ENCODE measurements at regions not wholly inside any gene's neighbourhood (a gene's known extent, or its start where the extent isn't known, plus 50 kb on each side); places are given as distances from the start of the nearest gene placed in this dataset.

GRCh38 chr1:5623399-5623798 lies 368.8 kb downstream of the NPHP4 start:
- no peak for TF ChIP-seq CTCF (IDR thresholded peaks at IDR 0.05; ENCODE audit: low read depth, low read length, poor library complexity, severe bottlenecking)
- TF ChIP-seq EZH2phosphoT487 (IDR thresholded peaks at IDR 0.05; ENCODE audit: borderline replicate concordance, low read length), result no peak

Measured in DOHH2 (cell line).